Skeletal muscle satellite cell (primary cell): ENCODE measurements at regions not wholly inside any gene's neighbourhood (a gene's known extent, or its start where the extent isn't known, plus 50 kb on each side); places are given as distances from the start of the nearest gene placed in this dataset.
"Not testable (repeated sequence)": the region's sequence is repeated elsewhere in the genome, so short reads cannot be mapped to it uniquely, and the experiment has no call there.

Experiments
- H3K27me3 ChIP-seq: 2 replicates; pipeline ENCODE4 v1.7.0; 2013; ENCODE audit warnings: low read length; ENCODE audit not compliant: control insufficient read depth, insufficient read depth
- H3K36me3 ChIP-seq: 2 replicates; pipeline ENCODE4 v1.7.0; 2013; ENCODE audit warnings: mild to moderate bottlenecking, control low read depth, low read length; ENCODE audit not compliant: insufficient read depth
- H3K4me1 ChIP-seq: 2 replicates; pipeline ENCODE4 v1.7.0; 2013; ENCODE audit warnings: low read length; ENCODE audit not compliant: control insufficient read depth, insufficient read depth
- H3K4me2 ChIP-seq: 2 replicates; pipeline ENCODE4 v1.7.0; 2013; ENCODE audit warnings: mild to moderate bottlenecking, low read length
- H3K4me3 ChIP-seq: 2 replicates; pipeline ENCODE4 v1.7.0; 2013; ENCODE audit warnings: low read length
- H3K9ac ChIP-seq: 2 replicates; pipeline ENCODE4 v1.7.0; 2013; ENCODE audit warnings: mild to moderate bottlenecking, low read depth, low read length, moderate library complexity
- H3K9me3 ChIP-seq: replicated peaks from 2 replicates; pipeline ENCODE4 v1.7.0; 2013; ENCODE audit warnings: mild to moderate bottlenecking, control low read depth, low read length

DNA sequence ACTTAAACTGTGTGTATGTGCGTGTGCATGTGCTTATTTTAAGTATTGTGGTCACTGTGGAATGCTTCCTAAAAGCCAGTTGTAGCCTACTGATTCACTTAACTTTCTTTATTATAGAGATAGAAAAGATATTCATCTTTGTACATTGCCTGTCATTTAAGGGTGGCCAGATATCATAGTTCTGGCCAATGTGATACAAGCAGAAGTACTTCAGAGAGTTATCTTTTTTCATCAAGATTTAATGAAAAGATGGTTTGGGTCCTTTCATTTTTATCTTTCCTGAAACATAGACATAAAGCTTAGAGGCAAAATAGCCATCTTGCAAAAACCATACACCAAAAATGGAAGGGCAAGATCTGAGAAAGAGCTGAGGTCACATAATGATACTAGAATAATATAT lies 744.7 kb upstream of the ADGRL3 start:
- H3K4me3 ChIP-seq = no peak overlapping the region
- no peak overlapping the region for H3K9ac ChIP-seq

DNA sequence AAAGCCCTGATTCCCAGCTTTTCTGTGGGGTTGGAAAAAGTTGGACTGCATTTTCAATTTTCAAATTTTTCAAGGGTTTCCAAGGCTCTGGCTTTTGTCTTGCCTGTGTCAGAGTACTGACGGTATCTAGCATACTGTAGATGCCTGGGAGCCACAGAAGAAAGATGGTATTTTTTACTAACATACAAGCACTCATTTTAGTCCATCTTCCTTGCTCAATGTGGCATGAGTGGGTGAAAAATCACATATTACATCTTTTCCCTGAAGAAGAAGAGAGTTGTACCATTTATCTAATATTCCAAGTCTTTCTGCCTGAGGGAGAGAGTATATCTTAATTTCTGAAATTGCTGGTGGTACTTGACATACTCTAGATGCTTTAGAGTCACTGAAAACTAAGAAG lies 738.6 kb upstream of the ADGRL3 start:
- H3K9ac ChIP-seq = no peak overlapping the region
- H3K4me3 ChIP-seq = no peak overlapping the region
- no peaks in the 10 kb centered on the region for H3K36me3 ChIP-seq
- H3K4me2 ChIP-seq = no peak overlapping the region
- no peaks in the 10 kb centered on the region for H3K27me3 ChIP-seq
- no peaks in the 10 kb centered on the region for H3K4me1 ChIP-seq
- peaks cover 3% of the 10 kb centered on the region for H3K9me3 ChIP-seq

More for the DNA sequence above, 744.7 kb upstream of the ADGRL3 start:
- Histone ChIP-seq H3K4me1 (no peaks in the 10 kb centered on the region), H3K27me3 (no peaks in the 10 kb centered on the region), H3K9me3 (peaks cover 4% of the 10 kb centered on the region), H3K4me2 (no peak overlapping the region), H3K36me3 (no peaks in the 10 kb centered on the region)

GRCh38 chr4:60463857-60464502 lies 736.1 kb upstream of the ADGRL3 start:
- Histone ChIP-seq H3K4me1 (no peaks in the 10 kb centered on the region), H3K4me3 (no peak overlapping the region)

GRCh38 chr4:60482921-60483351 lies 717.2 kb upstream of the ADGRL3 start:
- H3K4me2 ChIP-seq = no peak overlapping the region

More at GRCh38 chr4:60463857-60464502, 736.1 kb upstream of the ADGRL3 start:
- Histone ChIP-seq H3K4me2 (no peak overlapping the region), H3K36me3 (no peaks in the 10 kb centered on the region), H3K9me3 (peaks cover 3% of the 10 kb centered on the region), H3K27me3 (no peaks in the 10 kb centered on the region), H3K9ac (no peak overlapping the region)

DNA sequence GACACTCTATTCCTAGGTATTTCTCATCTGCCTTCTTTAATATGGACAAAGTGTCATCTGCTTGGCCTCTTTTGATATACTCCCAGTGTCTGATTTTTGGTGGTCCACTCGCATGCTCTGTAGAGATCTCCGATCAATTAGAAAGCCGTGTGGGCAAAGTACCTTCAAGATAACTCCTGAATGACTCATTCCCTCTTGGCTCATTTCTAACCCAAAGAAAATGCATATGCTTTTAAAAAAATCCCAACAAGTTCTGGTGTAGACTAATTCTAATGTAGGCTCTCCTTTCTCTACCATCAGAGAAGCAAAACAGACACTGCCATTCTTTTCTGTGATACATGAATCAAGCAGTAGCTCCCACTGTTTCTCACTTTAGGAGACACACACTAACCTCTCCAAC lies 714.9 kb upstream of the ADGRL3 start:
- no peaks in the 10 kb centered on the region for H3K4me1 ChIP-seq
- no peak overlapping the region for H3K4me2 ChIP-seq
- no peak overlapping the region for H3K4me3 ChIP-seq
- no peaks in the 10 kb centered on the region for H3K27me3 ChIP-seq
- H3K9me3 ChIP-seq = peaks cover 2% of the 10 kb centered on the region
- H3K36me3 ChIP-seq = no peaks in the 10 kb centered on the region
- no peak overlapping the region for H3K9ac ChIP-seq

More at GRCh38 chr4:60482921-60483351, 717.2 kb upstream of the ADGRL3 start:
- Histone ChIP-seq H3K9ac (no peak overlapping the region), H3K4me3 (no peak overlapping the region), H3K36me3 (no peaks in the 10 kb centered on the region), H3K27me3 (no peaks in the 10 kb centered on the region), H3K4me1 (no peaks in the 10 kb centered on the region), H3K9me3 (peaks cover 2% of the 10 kb centered on the region)

DNA sequence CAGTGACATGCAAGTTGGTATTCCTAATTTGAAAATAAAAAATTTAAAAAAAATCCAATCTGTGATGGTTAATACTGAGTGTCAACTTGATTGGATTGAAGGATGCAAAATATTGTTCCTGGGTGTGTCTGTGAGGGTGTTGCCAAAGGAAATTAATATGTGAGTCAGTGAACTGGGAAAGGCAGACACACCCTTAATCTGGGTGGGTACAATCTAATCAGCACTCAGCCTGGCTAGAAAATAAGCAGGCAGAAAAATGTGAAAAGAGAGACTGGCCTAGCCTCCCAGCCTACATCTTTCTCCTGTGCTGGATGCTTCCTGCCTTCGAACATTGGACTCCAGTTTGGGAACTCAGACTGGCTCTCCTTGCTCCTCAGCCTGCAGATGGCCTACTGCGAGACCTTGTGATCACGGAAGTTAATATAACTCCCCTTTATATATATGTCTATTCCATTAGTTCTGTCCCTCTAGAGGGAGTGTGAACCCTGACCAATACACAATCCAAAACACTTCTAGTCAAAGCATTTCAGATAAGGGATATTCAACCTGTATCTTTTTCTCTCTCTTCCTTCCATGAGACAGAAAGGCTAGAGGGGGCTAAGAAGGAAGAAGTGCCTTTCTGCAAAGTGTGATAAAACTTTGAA lies 712.9 kb upstream of the ADGRL3 start:
- H3K4me2 ChIP-seq, H3K9ac ChIP-seq, H3K36me3 ChIP-seq, H3K9me3 ChIP-seq, H3K4me1 ChIP-seq, H3K27me3 ChIP-seq, H3K4me3 ChIP-seq: not testable (repeated sequence)

DNA sequence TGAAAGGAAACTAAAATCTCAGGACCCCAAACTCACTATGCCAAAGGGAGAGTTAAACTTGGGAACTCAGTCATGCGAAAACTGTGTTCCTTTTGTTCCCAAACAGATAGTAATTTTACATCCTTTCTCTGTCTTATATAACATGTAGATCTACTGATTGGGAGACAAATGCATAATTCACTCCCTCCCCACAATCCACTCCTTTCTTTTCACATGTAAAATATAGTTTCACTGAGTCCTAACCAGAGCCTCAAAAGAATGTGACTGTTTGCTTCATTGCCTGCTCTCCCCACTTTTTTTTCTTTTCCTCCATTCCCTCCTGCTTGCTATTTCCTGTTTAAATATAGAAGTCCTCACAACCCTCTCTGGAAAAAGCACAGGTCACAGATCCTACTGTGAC lies 699.3 kb upstream of the ADGRL3 start:
- Histone ChIP-seq H3K4me2 (no peak overlapping the region), H3K36me3 (no peaks in the 10 kb centered on the region), H3K4me1 (no peaks in the 10 kb centered on the region), H3K4me3 (no peak overlapping the region), H3K9ac (no peak overlapping the region), H3K27me3 (no peaks in the 10 kb centered on the region), H3K9me3 (peaks cover 5% of the 10 kb centered on the region)

- Histone ChIP-seq H3K36me3 (no peaks in the 10 kb centered on the region), H3K9ac (no peak overlapping the region), H3K4me2 (no peak overlapping the region), H3K4me3 (no peak overlapping the region), H3K27me3 (no peaks in the 10 kb centered on the region), H3K9me3 (peaks cover 5% of the 10 kb centered on the region), H3K4me1 (no peaks in the 10 kb centered on the region)
Observed at GRCh38 chr4:60502733-60503132, 697.4 kb upstream of the ADGRL3 start.

- Histone ChIP-seq H3K9me3 (peaks cover 5% of the 10 kb centered on the region), H3K4me2 (no peak overlapping the region), H3K9ac (no peak overlapping the region), H3K36me3 (no peaks in the 10 kb centered on the region), H3K27me3 (no peaks in the 10 kb centered on the region), H3K4me3 (no peak overlapping the region), H3K4me1 (no peaks in the 10 kb centered on the region)
Observed at GRCh38 chr4:60506061-60506460, 694.1 kb upstream of the ADGRL3 start.

GRCh38 chr4:60522265-60522664 lies 677.9 kb upstream of the ADGRL3 start:
- no peak overlapping the region for H3K4me3 ChIP-seq
- H3K4me1 ChIP-seq = no peaks in the 10 kb centered on the region
- H3K27me3 ChIP-seq = no peaks in the 10 kb centered on the region
- H3K9ac ChIP-seq = no peak overlapping the region
- H3K36me3 ChIP-seq = no peaks in the 10 kb centered on the region
- no peak overlapping the region for H3K4me2 ChIP-seq
- H3K9me3 ChIP-seq = no peaks in the 10 kb centered on the region

DNA sequence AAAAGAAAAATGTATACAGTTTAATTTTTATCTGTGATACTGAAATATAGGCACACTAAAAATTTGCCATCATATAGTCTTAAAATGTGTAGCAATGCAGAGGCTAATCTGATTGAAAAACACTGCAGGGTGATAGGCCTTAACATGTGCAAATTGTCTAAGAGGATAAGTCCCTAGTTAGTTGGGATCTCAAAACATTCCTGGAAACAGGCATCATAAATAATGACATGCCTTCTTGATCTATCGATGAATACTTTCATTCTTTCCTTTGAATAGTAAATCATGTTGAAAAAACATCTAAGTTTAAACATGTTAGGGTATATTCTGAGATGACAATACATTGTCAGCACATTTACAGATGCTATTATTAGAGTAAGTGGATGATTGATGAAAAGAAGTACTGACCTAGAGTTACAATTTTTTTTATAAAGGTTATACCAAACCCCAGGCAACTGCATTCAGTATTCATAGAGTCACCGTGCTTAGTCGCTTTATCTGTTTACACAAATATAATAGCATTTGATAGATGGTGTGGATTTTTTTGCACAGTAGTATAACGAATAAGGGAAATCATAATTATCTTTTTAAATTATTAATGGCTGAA lies 668.2 kb upstream of the ADGRL3 start:
- Histone ChIP-seq H3K9me3 (peaks cover 4% of the 10 kb centered on the region), H3K36me3 (no peaks in the 10 kb centered on the region), H3K9ac (no peak overlapping the region), H3K4me1 (no peaks in the 10 kb centered on the region), H3K4me3 (no peak overlapping the region), H3K27me3 (no peaks in the 10 kb centered on the region), H3K4me2 (no peak overlapping the region)

DNA sequence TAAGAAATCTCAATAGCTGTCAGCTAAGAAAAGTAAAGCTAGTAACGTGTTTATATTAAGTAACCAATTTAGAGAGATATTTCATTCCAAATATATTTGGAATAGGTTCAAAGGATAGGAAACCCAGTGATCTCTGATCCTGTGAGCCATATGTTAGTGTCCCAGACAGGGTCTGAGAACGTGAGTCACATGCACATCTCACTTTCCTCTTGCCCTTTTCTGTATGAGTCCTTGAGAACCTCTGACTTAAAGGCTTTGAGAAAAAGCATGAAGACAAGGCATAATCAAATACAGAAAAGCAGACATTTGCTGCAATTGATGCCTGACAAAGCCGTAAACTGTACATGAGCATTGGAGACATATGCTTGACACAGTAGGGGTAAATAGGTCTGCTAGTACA lies 655.1 kb upstream of the ADGRL3 start:
- Histone ChIP-seq H3K4me2 (no peak overlapping the region), H3K9me3 (no peaks in the 10 kb centered on the region), H3K27me3 (no peaks in the 10 kb centered on the region), H3K4me1 (no peaks in the 10 kb centered on the region), H3K4me3 (no peak overlapping the region), H3K36me3 (no peaks in the 10 kb centered on the region), H3K9ac (no peak overlapping the region)
